ENCODE measurements at regions not wholly inside any gene's neighbourhood (a gene's known extent, or its start where the extent isn't known, plus 50 kb on each side); places are given as distances from the start of the nearest gene placed in this dataset.

DNA sequence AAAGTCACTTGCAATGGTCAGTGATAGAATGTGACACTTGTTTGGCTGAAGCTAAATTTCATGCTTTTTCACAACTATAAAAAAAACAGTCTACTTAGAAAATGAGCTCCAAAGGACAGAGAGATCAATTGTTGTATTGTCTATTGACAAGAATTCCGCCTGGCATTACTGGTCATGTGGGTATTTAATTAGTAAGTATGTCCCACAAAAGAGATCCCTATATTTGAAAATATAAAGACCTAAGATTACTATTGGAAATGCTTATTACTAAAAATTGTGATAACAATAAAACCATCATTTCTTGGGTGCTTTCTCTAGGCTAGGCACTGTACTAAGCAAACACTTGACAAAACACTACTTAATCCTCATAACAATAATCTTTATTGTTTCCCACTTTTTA, 745.2 kb upstream of the C9orf72 start:
- DNase-seq (ENCODE audit: low read depth) = no peak

DNA sequence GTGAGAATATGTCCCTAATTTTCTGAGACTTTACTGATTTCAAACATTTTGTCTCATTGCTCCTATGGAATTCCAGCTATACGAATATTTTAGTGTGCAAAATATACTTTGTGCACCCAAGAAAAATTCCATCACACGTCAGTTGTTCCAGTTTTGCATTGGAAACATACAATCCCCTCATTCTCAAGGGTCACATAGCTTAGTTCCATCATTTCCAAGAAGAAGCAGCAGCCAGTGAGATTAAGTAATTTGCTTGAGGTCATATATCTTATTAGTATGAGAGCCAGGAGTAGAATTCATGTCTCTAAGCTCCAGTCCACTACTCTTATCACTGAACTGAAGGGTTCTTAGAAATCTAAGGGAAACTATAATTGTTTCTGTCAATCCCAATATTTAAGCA, 746.7 kb upstream of the C9orf72 start:
- DNase-seq (ENCODE audit: low read depth) = no peak

DNA sequence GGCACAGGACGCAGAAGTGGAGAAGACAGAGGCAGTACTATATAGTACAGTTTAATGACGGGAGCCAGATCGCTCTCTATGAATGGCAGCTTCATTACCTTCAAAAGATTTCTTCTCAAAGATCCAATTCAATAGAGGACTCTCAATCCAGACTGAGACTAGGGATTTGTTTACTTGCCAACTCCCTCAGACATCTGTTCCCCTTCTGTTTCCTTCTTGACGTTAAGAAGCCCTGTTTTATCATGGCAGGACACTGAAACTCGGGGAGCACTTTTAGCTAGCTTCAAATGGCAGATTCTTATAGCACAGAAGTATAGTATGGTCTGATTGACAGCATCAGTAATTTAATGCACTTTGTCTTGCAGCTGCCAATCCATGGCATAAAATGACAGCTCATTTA, 747.3 kb upstream of the C9orf72 start:
- DNase-seq (ENCODE audit: low read depth) = no peak

DNA sequence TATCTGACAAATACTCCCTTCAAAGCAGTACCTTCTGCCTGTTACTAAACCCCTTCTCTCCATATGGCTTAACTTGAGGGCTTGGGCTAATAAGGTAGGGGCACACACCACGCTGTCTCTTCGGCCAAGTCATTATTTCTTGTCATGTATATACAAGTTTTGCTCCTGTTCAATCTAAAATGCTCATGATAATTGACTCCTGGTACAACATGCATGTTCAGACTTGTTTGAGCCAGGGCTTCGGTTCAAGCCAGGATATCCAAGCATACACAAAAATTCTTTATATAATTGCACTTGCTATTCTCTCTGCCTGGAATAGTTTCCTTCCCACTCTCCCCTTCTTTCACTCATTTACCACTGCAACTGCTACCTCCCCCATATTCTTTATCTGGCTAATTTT, 756.0 kb upstream of the C9orf72 start:
- no peak for DNase-seq (ENCODE audit: low read depth)

DNA sequence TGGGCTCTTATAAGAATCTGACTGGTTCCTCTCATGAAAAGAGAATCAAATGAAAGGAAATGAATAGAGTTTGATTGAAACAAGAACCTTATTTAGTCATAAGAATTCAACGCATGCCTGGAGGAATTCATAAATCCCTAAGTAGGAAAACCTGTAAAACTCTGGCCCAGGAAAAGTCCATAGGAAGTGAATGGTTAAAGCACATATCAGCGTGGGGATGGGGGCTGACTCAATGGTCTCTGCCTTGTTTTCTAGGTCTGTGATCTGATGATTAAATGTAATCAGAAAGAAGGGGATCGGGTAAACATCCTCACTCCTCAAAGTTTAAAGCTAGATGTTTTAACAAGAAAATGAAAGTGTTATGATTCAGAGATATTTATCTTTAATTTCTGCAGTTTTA, 759.4 kb upstream of the C9orf72 start:
- DNase-seq (ENCODE audit: low read depth) = no peak

DNA sequence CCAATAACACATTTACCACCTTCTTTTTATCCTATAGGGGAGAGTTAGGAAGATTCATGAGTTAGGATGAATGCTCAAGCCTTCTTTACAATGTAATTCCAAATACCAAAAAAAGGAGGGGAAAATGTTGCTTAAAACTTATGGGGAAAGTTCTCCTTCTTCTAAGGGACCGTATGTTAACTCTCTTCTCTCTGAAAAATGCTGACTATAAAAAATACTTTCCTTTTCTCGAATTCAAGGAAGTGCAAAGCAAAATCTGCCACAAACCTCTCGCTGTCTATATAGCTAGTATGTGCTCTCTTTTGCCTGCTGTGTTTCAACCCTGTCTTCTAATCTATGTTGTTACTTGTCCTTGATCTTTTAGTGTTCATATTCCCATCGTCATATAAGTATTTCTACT, 768.6 kb upstream of the C9orf72 start:
- DNase-seq (ENCODE audit: low read depth) = no peak

DNA sequence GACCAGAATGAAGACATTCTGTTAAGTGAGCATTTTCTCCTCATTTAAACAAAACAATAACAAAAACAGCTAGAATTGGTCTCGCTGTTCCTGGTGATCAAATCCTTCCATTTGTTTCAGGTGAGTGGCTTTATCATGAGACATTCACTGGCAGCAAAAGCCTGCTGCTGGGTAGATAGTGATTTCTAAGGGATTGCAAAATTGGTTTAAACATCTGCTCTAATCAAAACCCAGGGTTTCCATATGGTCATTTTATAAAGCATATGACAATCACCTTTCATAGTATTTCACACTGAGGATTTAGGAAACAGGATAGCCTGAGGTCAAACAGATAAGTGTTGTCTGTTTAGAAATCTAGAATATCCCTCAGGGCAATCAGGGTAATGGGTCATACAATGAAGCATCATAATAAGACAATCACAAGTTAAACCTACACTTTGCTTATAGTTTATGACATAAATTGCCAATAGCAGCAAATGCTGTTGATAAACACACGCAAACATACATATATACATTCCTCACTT, 769.6 kb upstream of the C9orf72 start:
- DNase-seq (ENCODE audit: low read depth) = no peak

DNA sequence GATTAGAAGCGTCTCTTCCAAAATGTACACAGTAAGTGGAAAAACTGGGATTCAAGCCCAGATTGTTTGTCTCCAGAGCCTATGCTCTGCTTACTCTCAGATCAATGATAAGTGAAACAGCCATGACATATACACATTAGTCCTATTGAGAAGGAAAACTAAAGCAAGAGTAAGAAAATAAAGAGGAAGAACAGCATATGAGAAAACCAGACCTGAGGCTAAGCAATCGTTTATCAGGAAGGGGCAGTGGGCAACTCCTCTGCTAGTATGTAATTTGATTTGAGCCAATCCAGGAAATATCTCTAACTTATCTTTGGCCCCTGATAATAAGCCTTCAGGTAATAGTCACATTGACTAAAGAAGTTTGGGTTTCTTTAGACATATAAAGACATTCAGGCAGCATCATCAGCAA, 789.9 kb upstream of the C9orf72 start:
- DNase-seq (ENCODE audit: low read depth) = no peak

DNA sequence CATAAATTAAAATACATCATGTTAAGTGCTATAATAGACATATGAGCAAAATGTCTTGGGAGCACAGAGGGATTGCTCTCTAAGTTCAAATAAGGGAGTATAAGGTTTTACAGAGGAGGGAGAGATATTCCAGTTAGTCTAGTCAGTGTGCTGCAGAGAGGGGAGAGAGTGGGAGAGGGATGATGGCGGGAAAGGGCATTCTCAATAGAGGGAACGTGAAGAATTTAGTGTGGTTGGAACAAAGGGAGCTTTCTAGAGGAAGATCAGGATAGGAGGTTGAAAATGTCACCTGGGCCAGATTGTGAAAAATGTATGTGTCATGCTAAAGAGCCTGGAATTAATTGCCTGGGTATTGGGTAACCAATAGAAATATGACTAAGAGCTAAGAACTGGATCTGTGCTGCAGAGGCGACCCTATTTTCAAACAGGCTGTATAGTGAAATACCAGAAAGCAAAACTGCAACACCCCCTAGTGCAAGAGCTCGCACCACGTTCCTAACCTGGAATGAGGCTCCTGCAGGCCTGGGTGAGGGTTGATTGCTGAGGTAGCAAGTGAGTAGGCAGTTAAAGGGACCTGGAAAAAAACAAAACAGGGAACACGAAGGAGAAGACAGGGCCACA, 791.8 kb upstream of the C9orf72 start:
- no peak for DNase-seq (ENCODE audit: low read depth)

DNA sequence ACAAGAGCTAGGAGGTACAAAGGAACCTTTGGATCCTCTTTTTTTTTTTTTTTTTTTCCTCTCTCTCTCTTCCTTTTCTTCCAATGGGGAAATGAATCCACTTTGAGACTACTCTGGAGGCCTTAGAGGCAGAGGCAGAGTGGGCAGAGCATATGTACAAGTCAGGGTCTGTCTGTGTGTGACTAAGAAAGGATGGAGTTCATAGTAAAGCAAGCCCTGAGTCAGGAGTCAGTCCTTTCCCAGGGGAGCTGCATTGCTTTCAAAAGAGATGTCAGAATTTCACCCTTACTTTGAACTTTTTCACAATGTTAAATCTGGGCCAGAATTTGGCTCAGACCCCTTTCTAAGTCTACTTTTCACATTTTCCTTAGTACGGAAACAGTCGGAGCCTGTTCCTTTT, 792.4 kb upstream of the C9orf72 start:
- DNase-seq (ENCODE audit: low read depth) = no peak

DNA sequence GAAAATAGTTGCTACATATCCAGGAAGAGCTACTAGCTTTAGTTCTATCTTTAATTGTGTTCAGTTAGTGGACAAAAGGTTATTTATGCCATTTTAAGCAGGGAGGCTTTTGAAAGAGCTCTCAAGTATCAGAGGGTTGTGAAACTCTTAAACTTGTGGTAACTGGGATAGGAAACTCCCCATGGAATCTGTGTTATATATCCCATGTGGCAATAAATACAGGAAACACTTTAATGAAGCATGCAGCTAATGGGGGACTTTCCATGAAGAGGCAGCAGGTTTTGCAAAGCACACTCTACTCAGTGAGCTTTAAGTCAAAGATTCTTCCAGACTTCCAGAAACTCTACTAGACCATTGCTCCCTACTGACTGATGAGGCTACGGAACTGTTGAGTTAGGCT, 805.0 kb upstream of the C9orf72 start:
- no peak for DNase-seq (ENCODE audit: low read depth)

DNA sequence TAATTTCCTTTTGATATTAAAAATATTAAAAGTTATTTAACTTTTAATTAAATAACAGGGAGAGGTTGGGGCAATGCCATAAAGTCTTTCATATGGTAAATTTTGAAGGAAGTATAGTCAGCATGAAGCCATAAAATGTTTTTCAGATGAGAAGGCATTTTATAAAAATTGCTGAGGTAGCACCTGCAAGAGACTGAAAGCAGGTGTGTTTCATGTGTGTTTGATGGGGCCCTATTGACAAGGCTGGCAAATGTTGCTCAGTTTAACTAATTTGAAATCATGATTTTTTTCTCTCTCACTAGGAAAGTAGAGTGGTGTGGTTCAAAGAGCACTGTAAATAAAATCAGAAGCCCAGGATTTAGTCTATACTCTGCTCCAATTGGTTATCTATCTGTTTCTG, 805.8 kb upstream of the C9orf72 start:
- DNase-seq (ENCODE audit: low read depth) = no peak

DNA sequence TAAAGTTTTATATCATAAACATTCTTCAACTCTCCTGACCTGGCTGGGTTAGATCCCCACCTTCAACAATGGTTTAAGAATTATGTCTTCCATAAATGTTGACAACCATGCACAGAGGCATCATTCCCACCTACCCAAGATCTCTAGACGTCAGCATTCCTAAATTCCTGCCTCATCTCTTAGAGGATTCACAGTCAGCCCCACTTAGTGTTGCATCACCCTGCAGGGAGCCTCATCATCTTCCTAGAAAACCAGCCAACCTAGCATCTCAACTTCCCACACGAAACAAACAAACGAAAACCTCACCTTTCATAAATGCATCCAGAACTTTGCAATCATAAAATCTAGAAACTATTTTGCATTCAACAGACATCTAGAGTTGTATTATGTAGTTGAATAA, 816.1 kb upstream of the C9orf72 start:
- no peak for DNase-seq (ENCODE audit: low read depth)

DNA sequence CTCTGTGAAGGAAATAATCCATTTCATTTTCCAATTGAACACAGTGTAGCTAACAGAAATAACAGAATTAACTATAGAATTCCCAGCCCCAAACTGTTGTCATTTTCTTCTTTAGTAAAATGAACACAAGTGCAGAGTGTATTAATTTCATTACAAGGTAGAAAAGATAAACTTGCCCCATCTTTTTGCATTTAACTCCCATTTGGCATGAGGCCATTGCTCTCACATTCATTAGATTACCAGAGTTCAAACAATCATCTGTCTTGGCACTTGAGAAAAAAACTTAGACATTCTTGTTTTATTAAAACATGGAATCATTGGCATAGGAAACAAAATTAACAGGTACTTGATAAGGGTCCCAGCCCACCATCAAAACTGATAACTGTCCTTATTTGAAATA, 821.5 kb upstream of the C9orf72 start:
- no peak for DNase-seq (ENCODE audit: low read depth)

DNA sequence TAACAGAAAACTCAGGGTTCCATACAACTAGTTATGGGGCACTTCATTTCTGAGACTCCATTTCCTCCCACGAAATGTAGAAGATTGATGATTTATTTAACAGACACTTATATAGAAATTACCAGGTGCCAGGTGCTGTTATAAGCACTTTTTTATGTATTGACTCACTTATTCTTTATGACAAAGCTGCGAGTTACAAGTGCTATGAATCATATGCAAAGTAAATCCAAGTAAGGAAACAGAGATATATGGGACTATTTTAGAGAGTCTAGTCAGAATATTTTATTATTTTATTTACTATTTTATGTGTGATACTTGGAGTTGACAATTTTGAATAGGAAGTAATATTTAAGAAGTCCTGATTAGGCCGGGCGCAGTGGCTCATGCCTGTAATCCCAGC, 822.8 kb upstream of the C9orf72 start:
- DNase-seq (ENCODE audit: low read depth) = no peak

DNA sequence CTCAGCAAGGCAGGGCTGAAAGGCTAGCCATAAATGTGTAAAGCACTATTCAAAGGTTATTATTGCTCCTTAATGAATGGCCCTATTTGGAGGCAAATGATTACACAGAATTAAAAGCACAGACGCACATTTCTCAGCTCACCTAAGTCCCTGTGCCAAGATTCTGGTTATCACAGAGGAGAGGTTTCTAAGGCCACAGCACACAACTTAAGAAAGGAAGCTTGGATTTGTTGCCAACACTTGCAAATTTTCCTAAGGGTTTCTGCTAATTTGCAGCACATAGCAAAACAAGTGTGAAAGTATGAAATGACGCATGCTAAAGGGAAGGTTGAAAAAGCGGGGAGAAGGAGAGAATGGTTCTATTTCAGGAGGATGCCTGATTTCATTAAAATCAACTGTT, 834.1 kb upstream of the C9orf72 start:
- no peak for DNase-seq (ENCODE audit: low read depth)

DNA sequence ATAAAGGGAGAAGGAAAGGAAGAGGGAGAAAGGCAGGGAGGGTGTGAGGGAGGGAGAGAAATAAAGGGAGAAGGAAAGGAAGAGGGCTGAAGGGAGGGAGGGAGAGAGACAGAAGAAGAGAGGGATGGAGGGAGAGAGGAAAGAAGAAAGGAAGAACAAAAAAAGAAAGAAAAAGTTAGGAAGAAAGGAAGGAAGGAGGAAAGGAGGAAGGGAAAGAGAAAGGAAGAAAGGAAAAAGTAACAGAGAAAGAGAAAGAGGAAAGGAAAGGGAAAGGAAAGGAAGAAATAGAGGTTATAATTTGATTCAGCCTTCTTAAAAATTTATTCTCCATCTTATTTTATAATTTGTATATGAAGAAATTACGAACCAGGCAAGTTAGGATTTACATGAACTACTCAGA, 836.6 kb upstream of the C9orf72 start:
- DNase-seq (ENCODE audit: low read depth) = no peak

DNA sequence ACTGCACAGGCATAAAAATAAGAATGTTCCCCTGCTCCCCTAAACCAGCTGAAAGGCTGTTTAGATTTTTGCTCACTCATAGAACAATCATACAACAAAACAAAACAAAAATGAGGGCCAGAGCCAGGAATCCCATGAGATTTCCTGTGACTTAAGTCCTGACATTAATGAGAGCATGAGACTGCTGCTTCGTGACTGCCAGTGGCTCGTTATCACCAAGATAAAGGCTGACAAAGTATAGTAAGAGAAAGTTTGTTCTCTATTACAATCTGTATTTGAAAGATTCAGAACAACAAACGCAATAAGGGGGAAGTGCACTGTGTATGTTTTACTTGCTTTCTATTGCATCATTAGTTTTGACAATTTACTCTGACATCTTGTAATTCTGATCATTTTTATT, 837.1 kb upstream of the C9orf72 start:
- no peak for DNase-seq (ENCODE audit: low read depth)

DNA sequence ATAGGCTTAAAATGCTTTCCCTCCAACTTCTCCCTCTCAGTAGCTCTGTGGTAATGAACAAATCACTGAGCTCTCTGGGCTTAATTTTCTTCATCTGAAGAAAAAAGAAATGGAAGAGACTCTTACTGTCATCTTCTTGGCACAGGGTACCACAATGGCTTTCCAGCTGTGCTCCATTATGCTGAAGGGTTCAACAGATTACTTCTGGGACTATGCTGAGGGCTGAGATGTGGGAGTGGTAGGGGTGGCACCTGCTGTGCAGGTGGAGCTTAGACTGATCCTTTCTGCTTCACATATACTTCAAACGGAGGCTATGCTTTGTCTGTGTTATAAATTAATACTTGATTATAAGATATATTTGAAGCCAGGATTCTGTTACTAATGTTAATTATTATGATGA, 840.2 kb upstream of the C9orf72 start:
- no peak for DNase-seq (ENCODE audit: low read depth)

DNA sequence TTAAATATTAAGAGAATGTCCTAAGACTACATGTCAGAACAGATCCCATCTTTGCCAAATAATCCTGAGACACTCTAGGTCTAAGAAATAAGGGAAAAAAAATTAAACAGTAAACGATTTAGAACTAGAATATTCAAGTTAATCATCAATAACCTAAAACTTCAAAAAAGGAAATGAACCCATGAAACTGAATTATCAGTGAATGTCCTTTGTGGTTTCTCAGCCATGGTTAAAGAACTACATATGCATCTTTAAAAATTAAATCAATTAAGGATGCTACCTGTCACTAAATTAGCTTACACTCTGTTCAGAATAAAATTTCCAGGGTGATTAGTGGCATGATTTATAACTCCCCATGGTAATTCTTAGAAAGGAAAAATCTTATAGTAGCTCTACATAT, 850.0 kb upstream of the C9orf72 start:
- DNase-seq (ENCODE audit: low read depth) = no peak

DNA sequence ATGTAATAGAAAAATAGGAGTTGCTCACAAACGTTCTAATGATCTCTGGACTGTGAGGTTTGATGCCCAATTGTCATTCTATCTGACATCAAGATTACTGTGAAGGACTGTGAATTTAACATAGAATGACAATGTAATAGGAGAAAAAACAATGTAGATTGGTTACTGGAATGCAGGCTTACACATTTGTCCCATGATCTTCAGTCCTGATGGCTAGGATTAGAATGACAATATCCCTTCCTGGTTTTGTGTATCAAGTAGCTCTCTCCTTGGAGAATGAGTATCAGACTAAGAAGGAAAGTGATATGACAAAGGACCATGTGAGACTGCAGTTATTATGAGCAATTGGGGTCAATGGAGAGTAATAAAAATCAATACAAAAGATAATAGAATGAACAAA, 862.2 kb upstream of the C9orf72 start:
- DNase-seq (ENCODE audit: low read depth) = no peak

DNA sequence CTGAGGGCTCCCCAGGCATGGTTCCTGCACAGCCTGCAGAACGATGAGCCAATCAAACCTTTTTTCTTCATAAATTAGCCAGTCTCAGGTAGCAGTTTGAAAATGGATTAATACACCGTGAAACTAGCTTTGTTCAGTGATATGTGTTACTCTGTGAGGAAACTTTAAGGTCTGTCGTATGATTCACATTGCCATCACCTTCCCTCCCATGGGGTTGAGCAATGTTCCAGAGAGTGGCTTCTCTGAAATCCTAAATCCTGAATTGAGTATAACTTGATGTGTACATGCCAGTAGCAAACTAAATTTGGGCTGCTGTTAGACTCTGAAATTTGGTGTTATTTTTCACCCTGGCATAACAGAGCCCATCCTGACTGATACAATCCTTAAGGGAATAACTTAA, 866.4 kb upstream of the C9orf72 start:
- no peak for DNase-seq (ENCODE audit: low read depth)

DNA sequence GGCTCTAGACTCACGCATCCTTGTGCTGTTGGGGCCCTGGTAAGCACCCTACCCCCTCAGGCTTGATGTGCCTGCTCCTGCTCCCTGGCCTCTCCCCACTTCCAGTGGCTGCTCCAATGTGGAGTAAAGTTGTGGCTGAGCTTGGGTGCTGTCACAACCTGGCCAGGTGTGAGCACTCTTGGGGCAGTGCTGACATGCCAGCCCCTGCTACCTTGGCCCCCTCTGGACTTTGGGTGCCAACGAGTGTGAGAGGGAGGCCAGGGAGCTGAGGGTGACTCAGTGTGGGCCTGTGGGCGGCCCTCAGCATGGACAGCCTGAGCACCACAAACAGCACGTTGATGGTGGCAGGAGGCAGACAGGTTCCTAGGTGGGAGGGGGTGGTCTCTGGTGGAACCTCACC, 870.2 kb upstream of the C9orf72 start:
- no peak for DNase-seq (ENCODE audit: low read depth)

DNA sequence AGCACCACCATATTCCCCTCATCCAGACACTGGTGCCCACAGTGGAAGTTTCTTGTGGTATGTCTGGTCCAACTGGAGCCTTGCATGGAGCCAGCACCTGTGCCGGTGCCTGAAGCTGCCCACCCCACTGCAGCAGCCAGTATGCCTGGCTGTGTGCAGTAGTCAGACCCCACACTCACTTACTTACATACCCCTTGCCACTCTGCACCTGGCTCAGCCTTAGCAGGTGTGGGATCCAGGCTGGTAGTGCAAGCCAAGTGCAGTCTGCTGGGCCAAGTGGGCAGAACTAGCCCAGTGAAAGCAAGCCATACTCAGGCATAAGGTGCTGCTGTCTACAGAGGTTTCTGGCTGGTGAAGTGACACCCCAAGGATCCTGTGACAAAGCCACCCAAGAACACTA, 871.4 kb upstream of the C9orf72 start:
- DNase-seq (ENCODE audit: low read depth) = no peak
